HCT116 (cell line): ENCODE measurements at regions not wholly inside any gene's neighbourhood (a gene's known extent, or its start where the extent isn't known, plus 50 kb on each side); places are given as distances from the start of the nearest gene placed in this dataset.

Source experiments
- EZH2phosphoT487 ChIP-seq: fragments of 200-600 bp; IDR thresholded peaks from 2 replicates; pipeline ENCODE4 v1.6.1; 2018; ENCODE audit warnings: antibody characterized with exemption, borderline replicate concordance
- POLR2A ChIP-seq: IDR thresholded peaks from 2 replicates; pipeline ENCODE4 v1.7.0; 2011; ENCODE audit warnings: borderline replicate concordance; ENCODE audit not compliant: insufficient read depth, insufficient read length; ENCODE audit errors: extremely low read depth
- RAD21 ChIP-seq: IDR thresholded peaks from 2 replicates; pipeline ENCODE4 v1.6.1; 2012; ENCODE audit warnings: low read depth, mild to moderate bottlenecking
- TF ChIP-seq, protein P1 (sequence below), 3 experiments: fragments of 200-600 bp in 1 of 3; sonication (generic) in 1 of 3; IDR thresholded peaks in 2 of 3; conservative IDR thresholded peaks in 1 of 3; 2 replicates each; pipeline ENCODE4 v1.5.1; 2012 to 2017; ENCODE audit warnings: low read depth in 2 of 3, low read length in 2 of 3, antibody characterized with exemption in 1 of 3, borderline replicate concordance in 1 of 3, control low read depth in 1 of 3, mild to moderate bottlenecking in 1 of 3, mixed read lengths in 1 of 3, mixed run types in 1 of 3, moderate library complexity in 1 of 3; ENCODE audit not compliant: insufficient read depth in 1 of 3
- TF ChIP-seq, protein P2 (sequence below): IDR thresholded peaks from 2 replicates; pipeline ENCODE4 v1.6.1; 2012; ENCODE audit warnings: low read depth

DNA sequence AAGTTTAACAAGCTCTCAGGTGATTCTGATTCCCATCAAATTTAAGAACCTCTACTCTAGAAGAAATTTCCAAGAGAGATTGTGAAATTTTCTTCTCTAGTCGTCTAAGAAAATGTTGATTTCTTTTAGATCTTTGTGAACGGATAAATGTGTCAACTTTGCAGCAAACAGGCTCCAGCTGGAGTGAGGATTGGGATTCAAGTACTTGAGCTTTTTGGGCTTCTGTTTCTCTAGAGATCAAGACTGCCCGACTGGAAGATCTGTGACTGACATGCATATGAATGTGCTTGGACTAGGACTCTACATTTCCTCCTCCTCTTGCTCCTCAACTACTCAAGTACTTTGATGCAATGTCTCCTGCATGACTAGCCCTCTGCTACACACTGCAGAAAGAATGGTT is 388.3 kb downstream of the TMEM38B start:
- TF ChIP-seq POLR2A (no peak), RAD21 (no peak), EZH2phosphoT487 (no peak)
- TF ChIP-seq, protein P1, sequence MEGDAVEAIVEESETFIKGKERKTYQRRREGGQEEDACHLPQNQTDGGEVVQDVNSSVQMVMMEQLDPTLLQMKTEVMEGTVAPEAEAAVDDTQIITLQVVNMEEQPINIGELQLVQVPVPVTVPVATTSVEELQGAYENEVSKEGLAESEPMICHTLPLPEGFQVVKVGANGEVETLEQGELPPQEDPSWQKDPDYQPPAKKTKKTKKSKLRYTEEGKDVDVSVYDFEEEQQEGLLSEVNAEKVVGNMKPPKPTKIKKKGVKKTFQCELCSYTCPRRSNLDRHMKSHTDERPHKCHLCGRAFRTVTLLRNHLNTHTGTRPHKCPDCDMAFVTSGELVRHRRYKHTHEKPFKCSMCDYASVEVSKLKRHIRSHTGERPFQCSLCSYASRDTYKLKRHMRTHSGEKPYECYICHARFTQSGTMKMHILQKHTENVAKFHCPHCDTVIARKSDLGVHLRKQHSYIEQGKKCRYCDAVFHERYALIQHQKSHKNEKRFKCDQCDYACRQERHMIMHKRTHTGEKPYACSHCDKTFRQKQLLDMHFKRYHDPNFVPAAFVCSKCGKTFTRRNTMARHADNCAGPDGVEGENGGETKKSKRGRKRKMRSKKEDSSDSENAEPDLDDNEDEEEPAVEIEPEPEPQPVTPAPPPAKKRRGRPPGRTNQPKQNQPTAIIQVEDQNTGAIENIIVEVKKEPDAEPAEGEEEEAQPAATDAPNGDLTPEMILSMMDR (IDR thresholded peaks at IDR 0.05 in 2 of 3, conservative IDR thresholded peaks at IDR 0.05 in 1 of 3; ENCODE audit: borderline replicate concordance in 1 of 3, insufficient read depth in 1 of 3, low read depth in 2 of 3, low read length in 2 of 3), result no peak
- TF ChIP-seq, protein P2, sequence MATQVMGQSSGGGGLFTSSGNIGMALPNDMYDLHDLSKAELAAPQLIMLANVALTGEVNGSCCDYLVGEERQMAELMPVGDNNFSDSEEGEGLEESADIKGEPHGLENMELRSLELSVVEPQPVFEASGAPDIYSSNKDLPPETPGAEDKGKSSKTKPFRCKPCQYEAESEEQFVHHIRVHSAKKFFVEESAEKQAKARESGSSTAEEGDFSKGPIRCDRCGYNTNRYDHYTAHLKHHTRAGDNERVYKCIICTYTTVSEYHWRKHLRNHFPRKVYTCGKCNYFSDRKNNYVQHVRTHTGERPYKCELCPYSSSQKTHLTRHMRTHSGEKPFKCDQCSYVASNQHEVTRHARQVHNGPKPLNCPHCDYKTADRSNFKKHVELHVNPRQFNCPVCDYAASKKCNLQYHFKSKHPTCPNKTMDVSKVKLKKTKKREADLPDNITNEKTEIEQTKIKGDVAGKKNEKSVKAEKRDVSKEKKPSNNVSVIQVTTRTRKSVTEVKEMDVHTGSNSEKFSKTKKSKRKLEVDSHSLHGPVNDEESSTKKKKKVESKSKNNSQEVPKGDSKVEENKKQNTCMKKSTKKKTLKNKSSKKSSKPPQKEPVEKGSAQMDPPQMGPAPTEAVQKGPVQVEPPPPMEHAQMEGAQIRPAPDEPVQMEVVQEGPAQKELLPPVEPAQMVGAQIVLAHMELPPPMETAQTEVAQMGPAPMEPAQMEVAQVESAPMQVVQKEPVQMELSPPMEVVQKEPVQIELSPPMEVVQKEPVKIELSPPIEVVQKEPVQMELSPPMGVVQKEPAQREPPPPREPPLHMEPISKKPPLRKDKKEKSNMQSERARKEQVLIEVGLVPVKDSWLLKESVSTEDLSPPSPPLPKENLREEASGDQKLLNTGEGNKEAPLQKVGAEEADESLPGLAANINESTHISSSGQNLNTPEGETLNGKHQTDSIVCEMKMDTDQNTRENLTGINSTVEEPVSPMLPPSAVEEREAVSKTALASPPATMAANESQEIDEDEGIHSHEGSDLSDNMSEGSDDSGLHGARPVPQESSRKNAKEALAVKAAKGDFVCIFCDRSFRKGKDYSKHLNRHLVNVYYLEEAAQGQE, result no peak
